ENCODE measurements at regions not wholly inside any gene's neighbourhood (a gene's known extent, or its start where the extent isn't known, plus 50 kb on each side); places are given as distances from the start of the nearest gene placed in this dataset.

GRCh38 chr9:10701906-10702305, 89.1 kb upstream of the PTPRD start:
- Histone ChIP-seq H3K9me3 (ENCODE audit: low read depth, low read length) (peaks cover 4% of the 10 kb centered on the region), H3K4me3 (ENCODE audit: insufficient read depth, low read length) (no peak overlapping the region), H3K79me2 (ENCODE audit: insufficient read depth, low read length) (no peaks in the 10 kb centered on the region), H3K4me1 (ENCODE audit: insufficient read depth, low read length) (no peaks in the 10 kb centered on the region), H3K27me3 (ENCODE audit: insufficient read depth, low read length) (no peaks in the 10 kb centered on the region), H4K20me1 (ENCODE audit: insufficient read depth, low read length) (no peaks in the 10 kb centered on the region), H2AFZ (ENCODE audit: low read length) (no peak overlapping the region), H3K36me3 (ENCODE audit: insufficient read depth, low read length) (no peaks in the 10 kb centered on the region), H3K4me2 (ENCODE audit: insufficient read depth, low read length) (no peak overlapping the region), H3K27ac (ENCODE audit: low read depth, low read length) (no peak overlapping the region)
- TF ChIP-seq CTCF (IDR thresholded peaks at IDR 0.05; ENCODE audit: extremely low read depth, low read depth, low read length): no peak
- no peak for DNase-seq (ENCODE audit: insufficient read length, low spot score, missing footprints)

GRCh38 chr9:10703139-10703538, 90.3 kb upstream of the PTPRD start:
- no peaks in the 10 kb centered on the region for H3K4me1 ChIP-seq (ENCODE audit: insufficient read depth, low read length)
- no peak overlapping the region for H3K27ac ChIP-seq (ENCODE audit: low read depth, low read length)
- H3K27me3 ChIP-seq (ENCODE audit: insufficient read depth, low read length): no peaks in the 10 kb centered on the region
- TF ChIP-seq CTCF (IDR thresholded peaks at IDR 0.05; ENCODE audit: extremely low read depth, low read depth, low read length): no peak
- peaks cover 4% of the 10 kb centered on the region for H3K9me3 ChIP-seq (ENCODE audit: low read depth, low read length)
- H3K36me3 ChIP-seq (ENCODE audit: insufficient read depth, low read length): no peaks in the 10 kb centered on the region
- H2AFZ ChIP-seq (ENCODE audit: low read length): no peak overlapping the region
- no peak overlapping the region for H3K4me3 ChIP-seq (ENCODE audit: insufficient read depth, low read length)
- H3K79me2 ChIP-seq (ENCODE audit: insufficient read depth, low read length): no peaks in the 10 kb centered on the region
- H3K4me2 ChIP-seq (ENCODE audit: insufficient read depth, low read length): no peak overlapping the region
- H4K20me1 ChIP-seq (ENCODE audit: insufficient read depth, low read length): no peaks in the 10 kb centered on the region
- DNase-seq (ENCODE audit: insufficient read length, low spot score, missing footprints): no peak

GRCh38 chr9:10704720-10705119, 91.9 kb upstream of the PTPRD start:
- Histone ChIP-seq H4K20me1 (ENCODE audit: insufficient read depth, low read length) (no peaks in the 10 kb centered on the region), H3K9me3 (ENCODE audit: low read depth, low read length) (peaks cover 4% of the 10 kb centered on the region), H3K36me3 (ENCODE audit: insufficient read depth, low read length) (no peaks in the 10 kb centered on the region), H3K27me3 (ENCODE audit: insufficient read depth, low read length) (no peaks in the 10 kb centered on the region), H3K4me2 (ENCODE audit: insufficient read depth, low read length) (no peak overlapping the region), H3K79me2 (ENCODE audit: insufficient read depth, low read length) (no peaks in the 10 kb centered on the region), H3K27ac (ENCODE audit: low read depth, low read length) (no peak overlapping the region), H2AFZ (ENCODE audit: low read length) (no peak overlapping the region), H3K4me3 (ENCODE audit: insufficient read depth, low read length) (no peak overlapping the region), H3K4me1 (ENCODE audit: insufficient read depth, low read length) (no peaks in the 10 kb centered on the region)
- no peak for DNase-seq (ENCODE audit: insufficient read length, low spot score, missing footprints)
- no peak for TF ChIP-seq CTCF (IDR thresholded peaks at IDR 0.05; ENCODE audit: extremely low read depth, low read depth, low read length)

GRCh38 chr9:10705383-10705782, 92.6 kb upstream of the PTPRD start:
- no peaks in the 10 kb centered on the region for H4K20me1 ChIP-seq (ENCODE audit: insufficient read depth, low read length)

More at GRCh38 chr9:10705383-10705782, 92.6 kb upstream of the PTPRD start:
- Histone ChIP-seq H3K4me3 (ENCODE audit: insufficient read depth, low read length) (no peak overlapping the region), H3K9me3 (ENCODE audit: low read depth, low read length) (peaks cover 3% of the 10 kb centered on the region), H3K36me3 (ENCODE audit: insufficient read depth, low read length) (no peaks in the 10 kb centered on the region), H3K4me2 (ENCODE audit: insufficient read depth, low read length) (no peak overlapping the region), H3K27ac (ENCODE audit: low read depth, low read length) (no peak overlapping the region), H2AFZ (ENCODE audit: low read length) (no peak overlapping the region), H3K79me2 (ENCODE audit: insufficient read depth, low read length) (no peaks in the 10 kb centered on the region), H3K27me3 (ENCODE audit: insufficient read depth, low read length) (no peaks in the 10 kb centered on the region), H3K4me1 (ENCODE audit: insufficient read depth, low read length) (no peaks in the 10 kb centered on the region)
- DNase-seq (ENCODE audit: insufficient read length, low spot score, missing footprints): no peak
- no peak for TF ChIP-seq CTCF (IDR thresholded peaks at IDR 0.05; ENCODE audit: extremely low read depth, low read depth, low read length)

All from osteoblast (primary cell).